H1 (cell line): ENCODE measurements at regions not wholly inside any gene's neighbourhood (a gene's known extent, or its start where the extent isn't known, plus 50 kb on each side); places are given as distances from the start of the nearest gene placed in this dataset.
A peak's percentile ranks its signal among the peaks of the same experiment; 100 is the strongest.

Experiments used
- CTCF ChIA-PET: fragments of 300-600 bp; sonication (Branson Sonifier 250); formaldehyde crosslinking; loops from one replicate; lab custom pipeline; 2021; ENCODE audit not compliant: partially characterized antibody; lab: Charles Lee
- POLR2A ChIA-PET: fragments of 300-600 bp; sonication (Branson Sonifier 250); formaldehyde crosslinking; loops from one replicate; lab custom pipeline; 2021; ENCODE audit warnings: inconsistent platforms; ENCODE audit not compliant: partially characterized antibody; lab: Charles Lee
- DNase-seq, 2 experiments: peaks; one replicate each; pipeline versions ENCODE4 v3.0.0 to v3.0.0-alpha.2; 2010 to 2022; ENCODE audit warnings: low spot score in 2 of 2, low read depth in 1 of 2, mixed read lengths in 1 of 2
- FAIRE-seq: peaks from 2 replicates; lab custom pipeline; 2011; peaks lifted over from hg19 to GRCh38; lab: Jason Lieb, UNC
- H2AFZ ChIP-seq: 2 replicates; pipeline ENCODE4 v1.8.1; 2012; ENCODE audit warnings: low read length, inconsistent platforms
- H2AK5ac ChIP-seq: 2 replicates; pipeline ENCODE4 v1.6.1; 2013; ENCODE audit warnings: low read depth, low read length
- H2BK120ac ChIP-seq: replicated peaks from 2 replicates; pipeline ENCODE3; 2013; ENCODE audit warnings: low read depth, low read length, inconsistent platforms
- H2BK12ac ChIP-seq: 2 replicates; pipeline ENCODE4 v1.6.1; 2013; ENCODE audit warnings: low read depth, low read length
- H2BK15ac ChIP-seq: 2 replicates; pipeline ENCODE4 v1.6.1; 2013; ENCODE audit warnings: low read length
- H2BK20ac ChIP-seq: 2 replicates; pipeline ENCODE4 v1.6.1; 2013; ENCODE audit warnings: low read length
- H2BK5ac ChIP-seq: 2 replicates; pipeline ENCODE4 v1.6.1; 2013; ENCODE audit warnings: low read depth, low read length
- H3K14ac ChIP-seq: 2 replicates; pipeline ENCODE4 v1.6.1; 2013; ENCODE audit warnings: inconsistent platforms; ENCODE audit not compliant: insufficient read length
- H3K18ac ChIP-seq: 2 replicates; pipeline ENCODE4 v1.6.1; 2013; ENCODE audit warnings: low read length; ENCODE audit errors: extremely low read depth
- H3K23ac ChIP-seq: 2 replicates; pipeline ENCODE4 v1.6.1; 2013; ENCODE audit warnings: inconsistent platforms; ENCODE audit not compliant: insufficient read length
- H3K23me2 ChIP-seq: 2 replicates; pipeline ENCODE4 v1.6.1; 2013; ENCODE audit warnings: low read depth, low read length
- H3K27ac ChIP-seq: 2 replicates; pipeline ENCODE4 v1.6.1; 2011; ENCODE audit warnings: low read depth, low read length, inconsistent platforms
- H3K27me3 ChIP-seq, 4 experiments: replicated peaks in 1 of 4; 1 replicate in 1 of 4; 2 replicates in 3 of 4; pipeline versions ENCODE4 v1.6.1 to v1.8.1; 2011 to 2013; ENCODE audit warnings: low read length in 3 of 4, mild to moderate bottlenecking in 3 of 4, inconsistent platforms in 2 of 4, mixed read lengths in 2 of 4, moderate library complexity in 1 of 4; ENCODE audit not compliant: control insufficient read depth in 3 of 4, insufficient read depth in 3 of 4; ENCODE audit errors: extremely low read depth in 1 of 4
- H3K36me3 ChIP-seq, 4 experiments: 2 replicates each; pipeline versions ENCODE4 v1.6.1 to v1.8.1; 2011 to 2013; ENCODE audit warnings: mild to moderate bottlenecking in 4 of 4, low read length in 3 of 4, moderate library complexity in 2 of 4, control low read depth in 1 of 4, inconsistent platforms in 1 of 4; ENCODE audit not compliant: insufficient read depth in 4 of 4, control insufficient read depth in 2 of 4
- H3K4ac ChIP-seq: replicated peaks from 2 replicates; pipeline ENCODE3; 2013; ENCODE audit warnings: low read length, low read depth, mixed read lengths, inconsistent platforms; ENCODE audit not compliant: insufficient read length
- H3K4me1 ChIP-seq, 4 experiments: replicated peaks in 1 of 4; 1 replicate in 1 of 4; 2 replicates in 3 of 4; pipeline versions ENCODE4 v1.6.1 to v1.8.1; 2011 to 2013; ENCODE audit warnings: low read length in 3 of 4, inconsistent platforms in 2 of 4, mixed read lengths in 1 of 4; ENCODE audit not compliant: insufficient read depth in 4 of 4, control insufficient read depth in 3 of 4
- H3K4me2 ChIP-seq, 2 experiments: 2 replicates each; pipeline versions ENCODE4 v1.6.1 to v1.8.1; 2011 to 2013; ENCODE audit warnings: low read depth in 2 of 2, low read length in 2 of 2, control low read depth in 1 of 2, inconsistent platforms in 1 of 2, mild to moderate bottlenecking in 1 of 2; ENCODE audit not compliant: insufficient read depth in 1 of 2
- H3K4me3 ChIP-seq, 4 experiments: fragments of 200-600, 300-600 bp in 1 of 4; sonication (generic), shearing (Covaris generic), sonication (Bioruptor Twin) in 1 of 4; 2 replicates each; pipeline versions ENCODE4 v1.5.1 to v1.8.1; 2011 to 2016; ENCODE audit warnings: low read length in 4 of 4, low read depth in 3 of 4, control low read depth in 2 of 4, inconsistent platforms in 2 of 4, mild to moderate bottlenecking in 2 of 4, mixed read lengths in 1 of 4, moderate library complexity in 1 of 4; ENCODE audit not compliant: insufficient read depth in 2 of 4; ENCODE audit errors: extremely low read depth in 1 of 4
- H3K56ac ChIP-seq: replicated peaks from 2 replicates; pipeline ENCODE3; 2013; ENCODE audit warnings: low read depth, mild to moderate bottlenecking, mixed read lengths, low read length, inconsistent platforms; ENCODE audit not compliant: insufficient read length
- H3K79me1 ChIP-seq: 2 replicates; pipeline ENCODE4 v1.6.1; 2013; ENCODE audit warnings: low read depth, low read length, control low read depth
- H3K79me2 ChIP-seq, 2 experiments: 2 replicates each; pipeline versions ENCODE4 v1.6.1 to v1.8.1; 2012 to 2013; ENCODE audit warnings: low read length in 2 of 2, mild to moderate bottlenecking in 2 of 2, inconsistent platforms in 1 of 2; ENCODE audit not compliant: insufficient read depth in 2 of 2, control insufficient read depth in 1 of 2
- H3K9ac ChIP-seq, 4 experiments: replicated peaks in 1 of 4; 1 replicate in 1 of 4; 2 replicates in 3 of 4; pipeline versions ENCODE4 v1.6.1 to v1.8.1; 2011 to 2013; ENCODE audit warnings: low read depth in 3 of 4, low read length in 3 of 4, control low read depth in 2 of 4, mild to moderate bottlenecking in 2 of 4, moderate library complexity in 2 of 4, inconsistent platforms in 1 of 4; ENCODE audit errors: extremely low read depth in 1 of 4
- H3K9me3 ChIP-seq, 2 experiments: 2 replicates each; pipeline versions ENCODE4 v1.6.1 to v1.8.1; 2012 to 2013; ENCODE audit warnings: mild to moderate bottlenecking in 2 of 2, moderate library complexity in 2 of 2, control low read depth in 1 of 2, inconsistent platforms in 1 of 2, low read depth in 1 of 2, low read length in 1 of 2, mixed read lengths in 1 of 2; ENCODE audit not compliant: insufficient read depth in 2 of 2
- H4K20me1 ChIP-seq, 2 experiments: replicated peaks in 1 of 2; 2 replicates each; pipeline versions ENCODE3 to v1.8.1; 2011 to 2013; ENCODE audit warnings: inconsistent platforms in 2 of 2, low read length in 2 of 2, mild to moderate bottlenecking in 1 of 2; ENCODE audit not compliant: insufficient read depth in 2 of 2, control insufficient read depth in 1 of 2
- H4K5ac ChIP-seq: 2 replicates; pipeline ENCODE4 v1.6.1; 2013; ENCODE audit warnings: low read length, low read depth, mixed read lengths, inconsistent platforms; ENCODE audit not compliant: insufficient read length
- H4K8ac ChIP-seq: 2 replicates; pipeline ENCODE4 v1.8.0; 2013; ENCODE audit warnings: mild to moderate bottlenecking, moderate library complexity, low read length, inconsistent platforms; ENCODE audit not compliant: insufficient read depth; ENCODE audit errors: extremely low read depth
- H4K91ac ChIP-seq: replicated peaks from 2 replicates; pipeline ENCODE3; 2013; ENCODE audit warnings: low read length, mixed read lengths, inconsistent platforms; ENCODE audit not compliant: insufficient read length
- CBX8 ChIP-seq: fragments of 300-800, 300-1000 bp; sonication (generic); IDR thresholded peaks from 2 replicates; pipeline ENCODE4 v1.7.1; 2016; ENCODE audit warnings: low read depth, low read length, borderline replicate concordance
- CHD2 ChIP-seq: IDR thresholded peaks from 2 replicates; pipeline ENCODE4 v1.6.1; 2012; ENCODE audit warnings: low read length, improper control_type of control experiment
- GABPA ChIP-seq: IDR thresholded peaks from 2 replicates; pipeline ENCODE4 v1.6.1; 2011; ENCODE audit warnings: mild to moderate bottlenecking, low read length, moderate library complexity, borderline replicate concordance; ENCODE audit not compliant: insufficient read depth
- KDM1A ChIP-seq: fragments of 200-600, 300-600 bp; sonication (generic); IDR thresholded peaks from 2 replicates; pipeline ENCODE4 v1.7.1; 2016; ENCODE audit warnings: mild to moderate bottlenecking, low read length, borderline replicate concordance
- KDM5A ChIP-seq: fragments of 200-600 bp; IDR thresholded peaks from 2 replicates; pipeline ENCODE4 v1.7.1; 2012; ENCODE audit warnings: mild to moderate bottlenecking, low read length, inconsistent platforms, mixed read lengths
- POLR2A ChIP-seq, 2 experiments: IDR thresholded peaks; 1 replicate in 1 of 2; 2 replicates in 1 of 2; pipeline ENCODE4 v1.6.1; 2011; ENCODE audit warnings: low read depth in 2 of 2, low read length in 2 of 2, mild to moderate bottlenecking in 2 of 2; ENCODE audit errors: control extremely low read depth in 1 of 2
- POLR2AphosphoS5 ChIP-seq: IDR thresholded peaks from 2 replicates; pipeline ENCODE4 v1.6.1; 2011; ENCODE audit warnings: low read depth, low read length
- RAD21 ChIP-seq, 2 experiments: IDR thresholded peaks in 1 of 2; conservative IDR thresholded peaks in 1 of 2; 2 replicates each; pipeline ENCODE4 v1.6.1; 2011; ENCODE audit warnings: low read depth in 2 of 2, low read length in 2 of 2, improper control_type of control experiment in 1 of 2, inconsistent platforms in 1 of 2, mild to moderate bottlenecking in 1 of 2, moderate library complexity in 1 of 2
- RXRA ChIP-seq: IDR thresholded peaks from 2 replicates; pipeline ENCODE4 v1.6.1; 2011; ENCODE audit warnings: low read depth, mild to moderate bottlenecking, low read length, moderate library complexity; ENCODE audit not compliant: insufficient read depth
- SIRT6 ChIP-seq: IDR thresholded peaks from one replicate; pipeline ENCODE4 v1.7.1; 2012; ENCODE audit warnings: low read length, inconsistent platforms
- SP1 ChIP-seq: IDR thresholded peaks from 2 replicates; pipeline ENCODE4 v1.6.1; 2011; ENCODE audit warnings: low read depth, low read length
- SRF ChIP-seq: IDR thresholded peaks from 2 replicates; pipeline ENCODE4 v1.6.1; 2011; ENCODE audit warnings: mild to moderate bottlenecking, low read depth, low read length, moderate library complexity
- TAF1 ChIP-seq: IDR thresholded peaks from 2 replicates; pipeline ENCODE4 v1.6.1; 2011; ENCODE audit warnings: mild to moderate bottlenecking, low read depth, low read length
- TAF7 ChIP-seq: optimal IDR thresholded peaks from 2 replicates; pipeline ENCODE3; 2011; ENCODE audit warnings: low read depth, mild to moderate bottlenecking, inconsistent platforms, low read length, moderate library complexity, borderline replicate concordance
- WGBS, 2 experiments: shearing (Covaris generic) in 1 of 2; methylation state at CpG; one replicate each; pipeline versions ENCODE4 v1.1.6 to v1.1.7; 2013 to 2015; ENCODE audit warnings: low lambda C conversion rate in 2 of 2, mixed read lengths in 2 of 2, inconsistent platforms in 1 of 2, low coverage in 1 of 2, missing lambda C conversion rate in 1 of 2; ENCODE audit not compliant: insufficient replicate concordance in 2 of 2, insufficient coverage in 1 of 2, insufficient read length in 1 of 2; ENCODE audit errors: extremely low coverage in 1 of 2, missing lambda C conversion rate in 1 of 2; 5-methylcytosine and 5-hydroxymethylcytosine counted together

- H3K4ac ChIP-seq, result peak overlapping the region; percentile 58
- no peaks in the 10 kb centered on the region for H3K79me1 ChIP-seq
- no peak overlapping the region for H4K8ac ChIP-seq
- DNase-seq (no peak), FAIRE-seq (no peak)
- H3K27me3 ChIP-seq, result peaks cover 0 to 17% (median 13%) of the 10 kb centered on the region in 4 experiments; a peak in 4 of 7 replicates
- ChIA-PET CTCF (interaction anchor here (0.7 to 1.2 kb wide), 2 partner anchors 33 to 176 kb away, joined by 3 read pairs; no protein-coding TSS in a partner anchor), POLR2A (interaction anchor here (1.3 to 1.4 kb wide), 2 partner anchors 15 to 62 kb away, joined by 3 to 5 read pairs; no protein-coding TSS in a partner anchor)
- H2AK5ac ChIP-seq, result peak overlapping the region; percentile 87; the same call in 1 of the 2 replicates
- H3K27ac ChIP-seq, result peak overlapping the region; percentile 92
- no peak overlapping the region for H3K23ac ChIP-seq
- no peaks in the 10 kb centered on the region for H3K79me2 ChIP-seq
- H4K5ac ChIP-seq, result no peak overlapping the region
- no peaks in the 10 kb centered on the region for H3K36me3 ChIP-seq
- 0 out of 2 replicates have a peak, but pooled peaks cover 2% of the 10 kb centered on the region for H3K23me2 ChIP-seq
- H3K56ac ChIP-seq, result no peak overlapping the region
- peak overlapping the region in 3 of 4 experiments; percentile 51 to 63 (median 55); a peak in 5 of 7 replicates for H3K9ac ChIP-seq
- H3K4me1 ChIP-seq, result peaks cover 7 to 12% (median 10%) of the 10 kb centered on the region in 4 experiments
- H2BK20ac ChIP-seq, result peak overlapping the region; percentile 92; the same call in 1 of the 2 replicates
- H3K18ac ChIP-seq, result peak overlapping the region; percentile 93
- no peak overlapping the region for H3K14ac ChIP-seq
- H2AFZ ChIP-seq, result no peak overlapping the region
- peak overlapping the region in 1 of 4 experiments; percentile 40; a peak in 2 of 8 replicates for H3K4me3 ChIP-seq
- no peak overlapping the region for H2BK15ac ChIP-seq
- H2BK5ac ChIP-seq, result peak overlapping the region; percentile 95
- peak overlapping the region; percentile 81 for H2BK120ac ChIP-seq
- H4K91ac ChIP-seq, result peak overlapping the region; percentile 68
- peak overlapping the region; percentile 56 to 83 for H3K4me2 ChIP-seq
- H3K9me3 ChIP-seq, result no peaks in the 10 kb centered on the region
- no peaks in the 10 kb centered on the region for H4K20me1 ChIP-seq
- WGBS, 2 experiments, result 17% methylated on average over 9 of the region's 9 CpGs; no CpG with 5 or more reads in 1 of the 2 experiments
- H2BK12ac ChIP-seq, result peak overlapping the region; percentile 98; the same call in 1 of the 2 replicates
- no peak for TF ChIP-seq CHD2
- TF ChIP-seq KDM1A, result no peak
- TF ChIP-seq POLR2AphosphoS5, result peak; percentile 42
- TF ChIP-seq SP1, result no peak
- TF ChIP-seq KDM5A, result no peak
- no peak for TF ChIP-seq CBX8
- TF ChIP-seq SIRT6, result no peak
- TF ChIP-seq SRF, result no peak
- peak; percentile 32 for TF ChIP-seq TAF7
- no peak for TF ChIP-seq RAD21 (IDR thresholded peaks at IDR 0.05 in 1 of 2, conservative IDR thresholded peaks at IDR 0.05 in 1 of 2; ENCODE audit: low read depth in 2 of 2, low read length in 2 of 2)
- TF ChIP-seq TAF1, result peak; percentile 18; the same call in 1 of the 2 replicates
- no peak for TF ChIP-seq RXRA
- TF ChIP-seq GABPA, result no peak
- TF ChIP-seq POLR2A (IDR thresholded peaks at IDR 0.05; ENCODE audit: control extremely low read depth in 1 of 2, low read depth in 2 of 2, low read length in 2 of 2), result peak; percentile 55 to 80
Observed at GRCh38 chr13:106795847-106796246, 227.9 kb upstream of the ARGLU1 start.
